Fibroblast of pulmonary artery (primary cell): ENCODE measurements at regions not wholly inside any gene's neighbourhood (a gene's known extent, or its start where the extent isn't known, plus 50 kb on each side); places are given as distances from the start of the nearest gene placed in this dataset.

Source experiments
- DNase-seq: peaks from one replicate; pipeline ENCODE4 v3.0.0-alpha.2; 2010; ENCODE audit warnings: low read depth
- H3K4me3 ChIP-seq: replicated peaks from 2 replicates; pipeline ENCODE4 v1.5.1; 2011; ENCODE audit warnings: low read depth, mild to moderate bottlenecking, control low read depth, low read length, moderate library complexity
- CTCF ChIP-seq: IDR thresholded peaks from 2 replicates; pipeline ENCODE4 v1.5.1; 2011; ENCODE audit warnings: mild to moderate bottlenecking, control low read depth, low read length, inconsistent platforms; ENCODE audit errors: missing control alignments

- TF ChIP-seq CTCF, result no peak
- no peak overlapping the region for H3K4me3 ChIP-seq
Measured at GRCh38 chr11:37134637-37135036, 536.6 kb upstream of the RAG2 start.

GRCh38 chr11:37124384-37124783 is 526.3 kb upstream of the RAG2 start:
- no peak overlapping the region for H3K4me3 ChIP-seq
- TF ChIP-seq CTCF, result no peak
- DNase-seq, result no peak

More at GRCh38 chr11:37134637-37135036, 536.6 kb upstream of the RAG2 start:
- no peak for DNase-seq

GRCh38 chr11:37115963-37116362 is 517.9 kb upstream of the RAG2 start:
- H3K4me3 ChIP-seq, result no peak overlapping the region
- no peak for TF ChIP-seq CTCF
- no peak for DNase-seq

GRCh38 chr11:37110385-37110784 is 512.3 kb upstream of the RAG2 start:
- DNase-seq, result peak; percentile 8
- no peak for TF ChIP-seq CTCF
- no peak overlapping the region for H3K4me3 ChIP-seq

GRCh38 chr11:37109286-37109585 is 511.2 kb upstream of the RAG2 start:
- no peak for TF ChIP-seq CTCF
- H3K4me3 ChIP-seq, result peak overlapping the region; percentile 22
- no peak for DNase-seq

- peak; percentile 81 for DNase-seq
- H3K4me3 ChIP-seq, result peak overlapping the region; percentile 22
- no peak for TF ChIP-seq CTCF
Measured at GRCh38 chr11:37108436-37109285, 510.6 kb upstream of the RAG2 start.

- H3K4me3 ChIP-seq, result no peak overlapping the region
- DNase-seq, result no peak
- TF ChIP-seq CTCF, result no peak
Measured at GRCh38 chr11:37107831-37108230, 509.8 kb upstream of the RAG2 start.
